Activated B cell treated with CpG ODN at 0.5 μM for 24 hours (primary cell): ENCODE measurements at regions not wholly inside any gene's neighbourhood (a gene's known extent, or its start where the extent isn't known, plus 50 kb on each side); places are given as distances from the start of the nearest gene placed in this dataset.

Source experiments
- ATAC-seq: fragments of 200-7000 bp; cut with Tn5 transposase; one replicate; pipeline ENCODE4 v1.10.0; 2021; ENCODE audit warnings: low read depth, mild to moderate bottlenecking, moderate library complexity
- CTCF ChIA-PET: fragments of 350-600 bp; sonication (Branson Sonifier 250); formaldehyde crosslinking; loops from one replicate; lab custom pipeline; 2021; ENCODE audit warnings: antibody characterized with exemption; lab: Charles Lee
- POLR2A ChIA-PET: fragments of 350-600 bp; sonication (Branson Sonifier 250); formaldehyde crosslinking; loops from one replicate; lab custom pipeline; 2021; ENCODE audit warnings: antibody characterized with exemption; lab: Charles Lee
- DNase-seq: peaks from one replicate; pipeline ENCODE4 v3.0.0; 2022
- H3K27ac Mint-ChIP-seq: one replicate; pipeline ENCODE4 v1.8.0; 2020; ENCODE audit warnings: mixed read lengths
- H3K27me3 Mint-ChIP-seq: one replicate; pipeline ENCODE4 v1.8.0; 2021; ENCODE audit warnings: mixed read lengths
- H3K36me3 Mint-ChIP-seq: one replicate; pipeline ENCODE4 v1.8.0; 2021; ENCODE audit warnings: low read depth, mixed read lengths
- H3K4me1 Mint-ChIP-seq: one replicate; pipeline ENCODE4 v1.8.0; 2021; ENCODE audit warnings: mixed read lengths
- H3K4me3 Mint-ChIP-seq: one replicate; pipeline ENCODE4 v1.8.0; 2020; ENCODE audit warnings: mild to moderate bottlenecking, mixed read lengths
- H3K9me3 Mint-ChIP-seq: one replicate; pipeline ENCODE4 v1.8.0; 2020; ENCODE audit warnings: mixed read lengths
- CTCF ChIP-seq: fragments of 200-600 bp; IDR thresholded peaks from one replicate; pipeline ENCODE4 v1.8.0; 2022; ENCODE audit warnings: antibody characterized with exemption, mild to moderate bottlenecking
- intact Hi-C: fragments of 100-400 bp; cut with micrococcal nuclease; formaldehyde crosslinking; loops from one replicate; pipeline ENCODE4 v1.15.1; 2024

GRCh38 chr10:50981904-50982303 is 92.4 kb upstream of the PRKG1 start:
- intact Hi-C loops, result no loop called here
- TF ChIP-seq CTCF, result no peak

DNA sequence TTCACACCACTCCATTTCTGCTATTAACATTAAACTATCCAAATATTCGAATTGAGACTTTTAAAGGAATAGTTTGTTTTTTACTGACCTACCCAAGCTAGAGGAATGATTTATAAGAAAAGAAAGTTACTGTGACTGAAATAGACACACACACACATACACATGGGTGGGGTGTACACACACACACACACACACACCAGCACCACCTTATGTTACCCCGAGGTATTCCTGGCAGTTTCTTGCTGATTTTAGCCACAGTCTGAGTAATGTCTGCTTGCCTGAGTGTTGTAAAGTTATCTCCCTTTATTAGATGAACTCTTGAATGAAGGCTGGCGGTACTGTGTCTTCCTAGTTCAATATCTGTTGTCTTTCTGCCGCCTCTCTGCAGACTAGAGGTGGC is 91.3 kb upstream of the PRKG1 start:
- Mint-ChIP-seq H3K4me3 (no peak overlapping the region), H3K9me3 (no peaks in the 10 kb centered on the region), H3K36me3 (no peaks in the 10 kb centered on the region), H3K4me1 (no peaks in the 10 kb centered on the region), H3K27me3 (peaks cover 11% of the 10 kb centered on the region), H3K27ac (no peak overlapping the region)
- no peak for TF ChIP-seq CTCF
- CTCF ChIA-PET, result no interaction called here
- POLR2A ChIA-PET, result no interaction called here
- intact Hi-C loops, result no loop called here
- DNase-seq (no peak), ATAC-seq (no peak)

More at GRCh38 chr10:50981904-50982303, 92.4 kb upstream of the PRKG1 start:
- no peaks in the 10 kb centered on the region for H3K9me3 Mint-ChIP-seq
- H3K4me1 Mint-ChIP-seq, result no peaks in the 10 kb centered on the region
- CTCF ChIA-PET, result no interaction called here
- POLR2A ChIA-PET, result no interaction called here
- no peak overlapping the region for H3K27ac Mint-ChIP-seq
- ATAC-seq (no peak), DNase-seq (no peak)
- H3K4me3 Mint-ChIP-seq, result no peak overlapping the region
- H3K36me3 Mint-ChIP-seq, result no peaks in the 10 kb centered on the region
- H3K27me3 Mint-ChIP-seq, result peaks cover 9% of the 10 kb centered on the region

- POLR2A ChIA-PET, result no interaction called here
- Mint-ChIP-seq H3K4me3 (no peak overlapping the region), H3K9me3 (no peaks in the 10 kb centered on the region), H3K27ac (no peak overlapping the region), H3K27me3 (peaks cover 30% of the 10 kb centered on the region), H3K4me1 (peaks cover 9% of the 10 kb centered on the region), H3K36me3 (no peaks in the 10 kb centered on the region)
- DNase-seq (no peak), ATAC-seq (no peak)
- intact Hi-C loops, result no loop called here
- no peak for TF ChIP-seq CTCF
- CTCF ChIA-PET, result no interaction called here
Observed at GRCh38 chr10:50987934-50988333, 86.4 kb upstream of the PRKG1 start.

DNA sequence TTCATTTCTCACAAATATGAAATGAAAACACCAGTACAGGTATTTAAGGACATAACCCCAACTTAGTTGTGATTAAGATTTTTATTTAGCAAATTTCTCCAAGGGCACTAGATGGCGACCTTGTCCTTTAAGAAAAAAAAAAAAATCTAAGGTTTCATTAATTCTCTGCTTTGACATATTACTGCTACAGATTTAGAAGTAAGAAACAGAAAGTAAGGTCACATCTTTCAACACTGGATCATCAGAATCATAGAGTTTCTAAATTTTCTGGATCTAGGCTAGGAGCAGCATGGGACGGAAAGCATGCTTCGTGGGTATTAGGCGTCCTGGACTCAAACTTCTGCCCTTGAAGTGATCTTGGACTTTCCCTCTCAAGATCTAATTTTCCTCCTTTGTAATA is 85.5 kb upstream of the PRKG1 start:
- no peak for TF ChIP-seq CTCF
- no peak overlapping the region for H3K27ac Mint-ChIP-seq
- DNase-seq (no peak), ATAC-seq (no peak)
- POLR2A ChIA-PET, result no interaction called here
- peaks cover 9% of the 10 kb centered on the region for H3K4me1 Mint-ChIP-seq
- H3K4me3 Mint-ChIP-seq, result no peak overlapping the region
- intact Hi-C loops, result no loop called here
- H3K9me3 Mint-ChIP-seq, result no peaks in the 10 kb centered on the region
- no peaks in the 10 kb centered on the region for H3K36me3 Mint-ChIP-seq
- peaks cover 38% of the 10 kb centered on the region for H3K27me3 Mint-ChIP-seq
- CTCF ChIA-PET, result no interaction called here

DNA sequence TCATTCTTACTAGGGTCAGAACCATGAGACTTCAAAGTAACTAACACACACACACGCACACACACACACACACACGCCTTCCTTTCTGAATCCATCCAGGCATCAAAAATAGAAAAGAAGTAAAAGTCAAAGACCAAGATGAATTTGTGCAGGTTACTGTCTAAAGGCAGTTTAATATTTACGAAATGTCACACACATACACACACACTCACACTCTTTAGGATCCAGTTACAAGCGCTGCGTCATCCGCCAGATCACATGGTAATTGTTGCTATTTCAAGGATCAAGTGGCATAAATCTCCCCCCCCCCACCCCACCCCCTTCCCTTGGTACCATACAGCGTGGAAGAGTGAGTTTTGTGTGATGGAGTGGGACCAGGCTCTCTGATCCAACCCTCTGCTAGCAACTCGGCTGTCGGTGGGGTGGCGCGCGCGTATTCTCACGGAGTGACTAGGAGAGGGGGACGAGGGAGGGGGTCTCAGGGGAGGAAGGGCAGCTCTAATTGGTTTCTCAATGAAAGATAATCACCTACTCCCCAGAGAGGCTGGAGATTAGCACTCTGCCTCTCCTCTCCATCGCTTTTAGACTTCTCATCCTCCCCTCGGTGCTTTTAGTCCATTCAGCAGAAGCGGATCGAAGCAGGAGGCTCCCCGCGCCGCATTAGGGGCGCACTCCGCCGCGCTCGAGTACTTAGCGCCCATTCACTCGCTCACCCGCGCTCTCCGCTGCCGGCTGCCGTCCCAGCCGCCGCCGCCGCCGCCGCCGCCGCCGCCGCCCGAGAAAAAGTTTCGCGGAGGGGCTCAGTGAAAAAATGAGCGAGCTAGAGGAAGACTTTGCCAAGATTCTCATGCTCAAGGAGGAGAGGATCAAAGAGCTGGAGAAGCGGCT is 83.5 kb upstream of the PRKG1 start:
- peaks cover 37% of the 10 kb centered on the region for H3K27me3 Mint-ChIP-seq
- ATAC-seq, result no peak
- H3K4me1 Mint-ChIP-seq, result peaks cover 9% of the 10 kb centered on the region

More for the DNA sequence above, 83.5 kb upstream of the PRKG1 start:
- Mint-ChIP-seq H3K27ac (no peak overlapping the region), H3K9me3 (no peaks in the 10 kb centered on the region), H3K4me3 (peak overlapping the region; percentile 50), H3K36me3 (no peaks in the 10 kb centered on the region)
- POLR2A ChIA-PET, result no interaction called here
- intact Hi-C loops, result no loop called here
- CTCF ChIA-PET, result no interaction called here
- DNase-seq, result no peak
- TF ChIP-seq CTCF, result no peak
